ENCODE measurements at regions not wholly inside any gene's neighbourhood (a gene's known extent, or its start where the extent isn't known, plus 50 kb on each side); places are given as distances from the start of the nearest gene placed in this dataset.

- DNase-seq = no peak
These were observed 61.6 kb downstream of the CCR1 start for GRCh38 chr3:46146548-46146947.

GRCh38 chr3:46146021-46146420 is 62.1 kb downstream of the CCR1 start:
- DNase-seq = no peak

- DNase-seq = no peak
These were observed 63.0 kb downstream of the CCR1 start for GRCh38 chr3:46145147-46145546.

- no peak for DNase-seq
These were observed 64.1 kb downstream of the CCR1 start for GRCh38 chr3:46143951-46144473.

- DNase-seq = no peak
These were observed 66.3 kb downstream of the CCR1 start for GRCh38 chr3:46141813-46142212.

GRCh38 chr3:46138581-46138980 is 69.5 kb downstream of the CCR1 start:
- no peak for DNase-seq

- no peak for DNase-seq
These were observed 72.6 kb downstream of the CCR1 start for GRCh38 chr3:46135475-46135874.

- DNase-seq = no peak
These were observed 74.8 kb downstream of the CCR1 start for GRCh38 chr3:46133285-46133684.

- no peak for DNase-seq
These were observed 75.5 kb downstream of the CCR1 start for GRCh38 chr3:46132565-46132964.

- no peak for DNase-seq
These were observed 76.1 kb downstream of the CCR1 start for GRCh38 chr3:46131884-46132450.

GRCh38 chr3:46130631-46131310 is 77.3 kb downstream of the CCR1 start:
- DNase-seq = no peak

- no peak for DNase-seq
These were observed 78.4 kb downstream of the CCR1 start for GRCh38 chr3:46129588-46130272.

GRCh38 chr3:46127503-46127902 is 80.6 kb downstream of the CCR1 start:
- DNase-seq = no peak

GRCh38 chr3:46124216-46125177 is 83.6 kb downstream of the CCR1 start:
- DNase-seq = no peak

GRCh38 chr3:46123646-46124045 is 84.5 kb downstream of the CCR1 start:
- DNase-seq = no peak

GRCh38 chr3:46122091-46122490 is 86.0 kb downstream of the CCR1 start:
- DNase-seq = no peak

GRCh38 chr3:46120983-46121382 is 87.1 kb downstream of the CCR1 start:
- DNase-seq = no peak

GRCh38 chr3:46119709-46120498 is 88.2 kb downstream of the CCR1 start:
- no peak for DNase-seq

- no peak for DNase-seq
These were observed 88.9 kb downstream of the CCR1 start for GRCh38 chr3:46119253-46119652.

- no peak for DNase-seq
These were observed 89.7 kb upstream of the XCR1 start for GRCh38 chr3:46116996-46117395.

GRCh38 chr3:46114323-46114988 is 87.2 kb upstream of the XCR1 start:
- no peak for DNase-seq

GRCh38 chr3:46113608-46114007 is 86.3 kb upstream of the XCR1 start:
- no peak for DNase-seq

All from activated CD4-positive, CD25-positive, alpha-beta regulatory T cell (primary cell).